RPMI7951 (cell line): ENCODE measurements at regions not wholly inside any gene's neighbourhood (a gene's known extent, or its start where the extent isn't known, plus 50 kb on each side); places are given as distances from the start of the nearest gene placed in this dataset.

ENCODE experiments used
- DNase-seq: peaks from one replicate; pipeline ENCODE4 v3.0.0-alpha.2; 2012; ENCODE audit warnings: low read depth

DNA sequence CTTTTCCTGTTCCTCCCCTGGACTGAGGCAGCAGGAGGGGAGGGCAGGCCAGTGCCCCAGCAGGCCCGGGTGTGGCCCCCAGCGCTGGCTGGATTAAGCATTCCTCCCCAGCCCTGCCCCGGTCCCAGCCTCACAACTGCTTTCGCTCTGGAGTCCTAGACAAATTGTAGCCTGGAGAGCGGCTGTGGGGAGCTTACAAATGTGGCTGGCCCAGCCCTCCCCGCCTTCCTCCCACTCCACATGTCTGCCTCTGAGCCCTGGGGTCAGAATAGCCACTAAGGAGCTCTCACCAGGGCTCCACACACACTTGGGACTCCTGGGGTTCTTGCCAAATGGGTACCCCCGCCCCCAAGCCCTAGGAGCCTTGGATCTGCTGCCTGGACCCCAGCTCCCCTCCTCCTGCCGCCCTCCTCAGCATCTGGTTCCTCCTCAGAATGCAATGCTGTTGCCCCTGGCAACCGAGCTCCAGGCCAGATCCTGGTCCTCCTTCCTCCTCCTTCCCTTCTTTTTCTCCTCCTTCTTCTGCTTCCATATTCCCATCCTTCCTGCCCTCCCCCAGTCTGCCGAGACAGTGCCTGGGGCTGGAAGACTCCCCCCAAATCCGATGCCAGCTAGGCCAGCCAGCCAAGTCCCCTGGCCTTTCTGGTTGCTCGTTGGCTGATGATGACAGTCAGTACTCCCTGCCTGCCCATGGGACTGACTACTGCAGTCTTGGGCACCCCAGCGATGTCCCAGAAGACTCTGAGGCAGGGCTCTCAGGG is 91.1 kb downstream of the LINGO1 start:
- DNase-seq = peak; percentile 66

DNA sequence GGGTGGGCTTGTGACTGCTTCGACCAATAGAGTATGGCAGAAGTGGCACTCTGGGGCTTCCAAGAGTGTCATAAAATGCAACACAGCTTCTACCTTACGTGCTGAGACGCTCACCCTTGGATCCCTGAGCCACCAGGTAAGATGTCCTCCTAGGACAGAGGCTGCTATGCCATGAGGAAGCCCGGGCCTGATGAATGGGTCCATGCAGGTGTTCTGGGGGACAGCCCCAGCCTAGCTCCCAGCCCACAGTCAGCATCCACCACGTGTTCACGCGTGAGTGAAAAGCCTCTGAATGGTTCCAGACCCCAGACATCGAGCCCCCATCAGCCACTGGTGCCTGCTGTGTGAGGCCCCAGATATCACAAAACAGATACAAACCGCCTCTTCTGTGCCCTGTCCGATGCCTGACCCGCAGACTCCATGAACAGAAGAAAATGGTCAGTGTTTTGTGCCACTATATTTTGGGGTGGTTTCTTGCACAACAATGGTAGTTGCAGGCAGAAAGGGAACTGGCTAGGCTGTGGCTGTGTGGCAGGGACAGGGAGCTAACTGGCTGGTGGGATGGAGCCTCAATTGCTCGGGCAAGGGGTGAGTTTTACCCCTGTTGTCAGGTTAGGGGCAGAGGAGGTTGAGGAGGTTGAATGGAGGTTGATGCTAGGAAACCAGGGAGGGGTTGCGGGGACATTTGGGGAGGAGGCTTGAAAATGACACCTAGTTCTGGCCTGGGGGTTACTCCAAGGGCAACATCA is 92.2 kb downstream of the LINGO1 start:
- no peak for DNase-seq

DNA sequence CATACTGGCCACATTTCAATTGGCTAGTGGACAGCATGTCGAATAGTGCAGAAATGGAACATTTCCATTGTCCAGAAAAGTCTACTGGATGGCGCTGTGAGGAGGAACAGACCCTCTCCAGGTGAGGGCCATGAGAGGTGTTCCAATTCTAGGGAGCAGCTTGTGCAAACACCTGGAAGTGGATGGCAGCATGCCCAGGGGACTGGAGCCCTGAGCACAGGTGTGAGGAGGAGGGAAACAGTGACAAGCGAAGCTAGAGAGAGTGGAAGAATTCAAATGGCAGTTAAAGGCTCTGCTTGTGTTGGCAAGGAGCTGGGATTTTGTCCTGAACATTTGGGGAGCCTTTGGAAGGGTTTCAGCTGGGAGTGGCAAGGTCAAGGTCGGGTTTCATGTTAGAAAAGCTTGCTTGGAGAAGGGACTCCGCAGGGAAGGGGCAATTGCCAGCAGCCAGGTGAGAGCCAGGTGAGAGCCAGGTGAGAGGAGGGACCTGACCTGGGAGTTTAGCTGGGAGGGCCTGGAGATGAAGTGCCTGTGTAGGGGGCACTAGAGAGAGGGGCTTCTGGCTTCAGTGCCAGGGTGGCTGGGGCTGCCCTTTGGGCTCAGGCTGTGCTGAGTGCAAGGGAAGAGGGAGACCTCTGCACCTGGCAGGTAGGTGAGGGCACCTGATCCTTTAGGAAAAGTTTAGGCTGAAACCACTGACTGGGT is 93.8 kb downstream of the LINGO1 start:
- DNase-seq = no peak

DNA sequence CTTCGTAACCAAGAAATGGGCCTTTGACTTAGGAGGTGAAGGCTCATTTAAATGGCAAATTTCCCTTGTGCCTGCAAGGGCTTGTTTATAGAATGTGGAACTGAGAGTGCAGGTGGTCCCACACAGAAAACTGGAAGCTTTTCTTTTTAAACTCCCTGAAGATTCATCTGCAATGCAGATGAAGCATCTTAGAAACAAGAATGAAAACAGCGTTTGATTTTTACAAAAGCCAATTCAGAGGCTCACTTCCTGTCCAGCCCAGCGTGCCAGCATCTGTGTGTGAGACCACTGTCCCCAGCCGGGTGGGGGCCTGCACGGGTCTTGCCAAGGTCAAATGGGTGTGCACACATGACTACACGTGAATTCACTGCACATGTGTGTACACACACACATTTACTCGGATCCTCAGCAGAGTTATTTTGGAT is 94.7 kb downstream of the LINGO1 start:
- DNase-seq = peak; percentile 24

DNA sequence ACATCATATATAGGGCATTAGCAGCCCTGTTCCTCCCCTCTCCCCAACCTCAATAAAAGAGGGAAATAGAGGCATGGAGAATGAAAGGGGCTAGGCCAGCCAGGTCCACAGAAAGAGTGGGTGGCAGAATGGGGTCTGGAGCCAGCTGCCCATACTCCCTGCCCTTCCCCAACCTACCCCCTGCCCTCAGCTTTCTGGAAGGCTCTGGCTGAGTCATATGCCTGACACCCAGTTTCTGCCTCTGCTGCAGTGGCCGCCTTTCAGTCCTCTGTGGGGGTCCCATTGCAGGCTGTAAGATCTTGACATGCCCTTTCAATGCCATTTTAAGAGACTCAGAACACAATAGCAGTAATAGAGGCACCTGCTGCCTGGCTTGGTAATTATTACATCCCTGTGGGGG is 95.7 kb downstream of the LINGO1 start:
- no peak for DNase-seq

DNA sequence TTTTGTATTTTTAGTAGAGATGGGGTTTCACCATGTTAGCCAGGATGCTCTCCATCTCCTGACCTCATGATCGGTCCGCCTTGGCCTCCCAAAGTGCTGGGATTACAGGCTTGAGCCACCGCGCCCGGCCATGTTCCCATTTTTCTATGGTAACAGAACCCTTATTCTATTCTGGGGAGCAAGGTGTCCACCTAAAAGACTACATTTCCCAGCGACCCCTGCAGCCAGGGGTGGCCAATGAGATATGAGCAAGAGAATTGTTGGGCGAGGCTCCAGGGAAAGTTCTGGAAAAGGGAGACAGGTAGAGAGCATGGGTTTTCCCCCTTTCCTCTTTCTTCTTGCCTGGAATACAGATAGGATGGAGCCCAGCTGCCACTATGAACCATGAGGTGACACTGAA is 96.9 kb downstream of the LINGO1 start:
- DNase-seq = no peak
